ENCODE measurements at regions not wholly inside any gene's neighbourhood (a gene's known extent, or its start where the extent isn't known, plus 50 kb on each side); places are given as distances from the start of the nearest gene placed in this dataset.

GRCh38 chr3:124063197-124063909 is 71.4 kb upstream of the ROPN1 start (continued):
- TF ChIP-seq CHD7 (IDR thresholded peaks at IDR 0.05; ENCODE audit: insufficient replicate concordance, low read length) (no peak), TEAD4 (IDR thresholded peaks at IDR 0.05; ENCODE audit: low read depth, low read length) (no peak)
